ENCODE measurements at regions not wholly inside any gene's neighbourhood (a gene's known extent, or its start where the extent isn't known, plus 50 kb on each side); places are given as distances from the start of the nearest gene placed in this dataset.
"Not testable (repeated sequence)": the region's sequence is repeated elsewhere in the genome, so short reads cannot be mapped to it uniquely, and the experiment has no call there.

DNA sequence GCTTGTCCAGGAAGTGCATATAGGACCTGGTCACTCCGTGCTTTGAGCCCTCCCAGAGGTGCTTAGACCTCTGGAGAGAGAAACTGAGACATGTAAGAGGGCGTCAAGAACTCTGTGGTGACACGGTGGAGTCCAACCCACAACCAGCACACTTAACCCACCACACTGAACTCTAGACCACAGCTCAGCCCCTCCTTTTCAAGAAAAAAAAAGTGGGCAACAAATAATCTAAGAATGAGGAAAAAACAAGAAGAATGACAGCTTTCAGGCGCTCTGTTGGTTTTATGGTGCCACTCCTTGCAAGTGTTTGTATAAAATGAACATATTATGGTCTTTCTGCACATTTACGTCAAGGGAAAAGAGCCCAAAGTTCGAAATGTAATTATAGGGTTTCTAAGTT lies 50.2 kb upstream of the SNAPC3 start:
- no peak for DNase-seq (ENCODE audit: low read depth in 2 of 2)

GRCh38 chr9:15371448-15371845 lies 51.2 kb upstream of the SNAPC3 start:
- DNase-seq (ENCODE audit: low read depth in 2 of 2) = no peak

- DNase-seq (ENCODE audit: low read depth in 2 of 2) = no peak
Measured at GRCh38 chr9:15370466-15371447, 51.9 kb upstream of the SNAPC3 start.

- DNase-seq (ENCODE audit: low read depth in 2 of 2) = no peak
Measured at GRCh38 chr9:15369871-15370270, 52.8 kb upstream of the SNAPC3 start.

DNA sequence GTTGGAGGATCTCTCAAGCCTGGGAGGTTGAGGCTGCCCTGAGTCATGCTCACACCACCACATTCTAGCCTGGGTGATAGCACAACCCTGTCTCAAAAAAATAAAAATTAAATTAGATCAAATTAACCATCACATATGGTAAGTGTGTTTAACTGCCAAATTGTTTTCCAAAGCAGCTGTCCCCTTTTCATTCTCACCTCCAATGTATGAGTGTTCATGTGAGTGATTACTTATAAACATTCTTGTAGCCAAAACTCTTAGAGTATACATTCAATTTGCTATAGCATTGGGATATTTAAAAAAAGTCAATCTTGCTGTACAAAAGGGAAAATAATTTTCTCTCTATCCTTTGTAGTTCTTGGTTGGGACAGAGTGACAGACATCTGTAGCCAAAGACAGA lies 53.4 kb upstream of the SNAPC3 start:
- DNase-seq (ENCODE audit: low read depth in 2 of 2) = no peak

DNA sequence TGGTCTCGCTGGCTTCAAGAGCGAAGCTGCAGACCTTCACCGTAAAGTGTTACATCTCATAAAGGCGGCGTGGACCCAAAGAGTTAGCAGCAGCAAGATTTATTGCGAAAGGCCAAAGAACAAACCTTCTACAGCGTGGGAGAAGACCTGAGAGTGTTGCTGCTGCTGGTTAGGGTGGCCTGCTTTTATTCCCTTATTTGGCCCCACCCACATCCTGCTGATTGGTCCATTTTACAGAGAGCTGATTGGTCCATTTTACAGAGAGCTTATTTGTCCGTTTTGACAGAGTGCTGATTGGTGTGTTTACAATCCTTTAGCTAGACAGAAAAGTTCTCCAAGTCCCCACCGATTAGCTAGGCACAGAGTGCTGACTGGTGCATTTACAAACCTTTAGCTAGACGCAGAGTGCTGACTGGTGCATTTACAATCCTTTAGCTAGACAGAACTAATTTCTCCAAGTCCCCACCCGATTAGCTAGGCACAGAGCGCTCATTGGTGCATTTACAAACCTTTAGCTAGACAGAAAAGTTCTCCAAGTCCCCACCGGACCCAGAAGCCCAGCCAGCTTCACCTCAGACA lies 57.6 kb upstream of the SNAPC3 start:
- DNase-seq (ENCODE audit: low read depth in 2 of 2) = not testable (repeated sequence)

- no peak for DNase-seq (ENCODE audit: low read depth in 2 of 2)
Measured at GRCh38 chr9:15361737-15362136, 54.7 kb upstream of the TTC39B start.

DNA sequence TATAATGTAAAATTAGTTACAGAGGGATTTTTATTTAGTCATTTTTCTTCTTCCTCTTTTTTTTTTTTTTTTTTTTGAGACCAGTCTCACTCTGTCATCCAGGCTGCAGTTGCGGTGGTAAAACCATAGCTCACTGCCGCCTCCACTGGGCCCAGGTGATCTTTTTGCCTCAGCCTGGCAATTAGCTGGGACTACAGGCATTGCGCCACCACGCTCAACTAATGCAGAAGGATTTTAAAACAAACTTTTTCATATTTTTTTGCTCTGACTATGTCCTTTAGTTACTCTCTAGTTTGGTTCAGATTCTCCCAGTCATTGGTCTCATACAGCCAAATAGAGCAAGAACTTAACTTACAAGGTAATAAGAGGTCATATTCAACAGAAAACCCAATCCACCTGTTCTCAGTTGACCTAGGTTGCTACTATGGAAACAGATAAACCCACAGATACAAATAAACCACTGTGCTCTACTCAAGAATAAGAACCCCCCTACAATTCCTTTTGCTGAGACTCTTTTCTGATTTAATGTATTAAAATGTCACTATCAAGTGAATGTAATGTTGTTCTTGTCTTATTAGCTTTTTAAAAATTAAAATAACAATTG lies 50.1 kb upstream of the TTC39B start:
- peak in 1 of 2 donors; percentile 10 for DNase-seq (ENCODE audit: low read depth in 2 of 2)
